ENCODE measurements at regions not wholly inside any gene's neighbourhood (a gene's known extent, or its start where the extent isn't known, plus 50 kb on each side); places are given as distances from the start of the nearest gene placed in this dataset.

DNA sequence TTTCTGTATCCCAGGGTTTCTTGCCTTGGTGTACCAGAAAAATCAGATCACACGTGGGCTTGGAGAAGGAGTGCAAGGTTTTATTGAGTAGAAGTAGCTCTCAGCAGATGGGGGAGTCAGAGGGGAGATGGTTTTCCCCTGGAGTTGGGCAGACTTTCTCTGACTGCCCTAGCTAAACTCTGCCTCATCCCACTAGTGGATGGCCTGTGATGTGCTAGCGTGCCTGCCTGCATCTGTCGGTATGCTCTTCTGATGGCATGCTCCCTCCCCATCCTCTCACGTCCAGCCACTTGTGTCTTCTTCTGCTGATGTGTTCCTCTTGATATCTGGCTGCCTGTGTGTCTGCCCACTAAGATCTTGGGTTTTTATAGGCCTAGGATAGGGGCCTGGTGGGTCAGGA is 616.1 kb upstream of the RGMB start:
- TF ChIP-seq, protein P1, sequence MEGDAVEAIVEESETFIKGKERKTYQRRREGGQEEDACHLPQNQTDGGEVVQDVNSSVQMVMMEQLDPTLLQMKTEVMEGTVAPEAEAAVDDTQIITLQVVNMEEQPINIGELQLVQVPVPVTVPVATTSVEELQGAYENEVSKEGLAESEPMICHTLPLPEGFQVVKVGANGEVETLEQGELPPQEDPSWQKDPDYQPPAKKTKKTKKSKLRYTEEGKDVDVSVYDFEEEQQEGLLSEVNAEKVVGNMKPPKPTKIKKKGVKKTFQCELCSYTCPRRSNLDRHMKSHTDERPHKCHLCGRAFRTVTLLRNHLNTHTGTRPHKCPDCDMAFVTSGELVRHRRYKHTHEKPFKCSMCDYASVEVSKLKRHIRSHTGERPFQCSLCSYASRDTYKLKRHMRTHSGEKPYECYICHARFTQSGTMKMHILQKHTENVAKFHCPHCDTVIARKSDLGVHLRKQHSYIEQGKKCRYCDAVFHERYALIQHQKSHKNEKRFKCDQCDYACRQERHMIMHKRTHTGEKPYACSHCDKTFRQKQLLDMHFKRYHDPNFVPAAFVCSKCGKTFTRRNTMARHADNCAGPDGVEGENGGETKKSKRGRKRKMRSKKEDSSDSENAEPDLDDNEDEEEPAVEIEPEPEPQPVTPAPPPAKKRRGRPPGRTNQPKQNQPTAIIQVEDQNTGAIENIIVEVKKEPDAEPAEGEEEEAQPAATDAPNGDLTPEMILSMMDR (IDR thresholded peaks at IDR 0.05), result no peak
- no peak for TF ChIP-seq POLR2A (IDR thresholded peaks at IDR 0.05)
